Upper lobe of right lung (tissue), 1 donor: ENCODE measurements at regions not wholly inside any gene's neighbourhood (a gene's known extent, or its start where the extent isn't known, plus 50 kb on each side); places are given as distances from the start of the nearest gene placed in this dataset.

Source experiments
- ATAC-seq: fragments of 200-7000 bp; cut with Tn5 transposase; one replicate; pipeline ENCODE4 v1.9.1; 2020; ENCODE audit warnings: mild to moderate bottlenecking, moderate library complexity
- DNase-seq: peaks from one replicate; pipeline ENCODE4 v3.0.0-alpha.2; 2020
- H3K27ac ChIP-seq: fragments of 200-600 bp; one replicate; pipeline ENCODE4 v1.8.0; 2022
- H3K27me3 ChIP-seq: fragments of 200-600 bp; one replicate; pipeline ENCODE4 v1.8.0; 2022; ENCODE audit warnings: mild to moderate bottlenecking
- H3K36me3 ChIP-seq: fragments of 200-600 bp; one replicate; pipeline ENCODE4 v1.8.0; 2022
- H3K4me1 ChIP-seq: fragments of 200-600 bp; one replicate; pipeline ENCODE4 v1.8.0; 2022
- H3K4me3 ChIP-seq: fragments of 200-600 bp; one replicate; pipeline ENCODE4 v1.8.0; 2022; ENCODE audit warnings: mild to moderate bottlenecking
- H3K9me3 ChIP-seq: fragments of 200-600 bp; one replicate; pipeline ENCODE4 v1.8.0; 2022
- CTCF ChIP-seq: fragments of 200-600 bp; IDR thresholded peaks from one replicate; pipeline ENCODE4 v1.8.0; 2022; ENCODE audit warnings: antibody characterized with exemption
- intact Hi-C: fragments of 100-400 bp; cut with DNase I; formaldehyde crosslinking; loops from one replicate; pipeline ENCODE4 v1.11.0; 2022
- donor health status: DM: no; HTN: yes; CAD: no; lungs with severe emphysema.

DNA sequence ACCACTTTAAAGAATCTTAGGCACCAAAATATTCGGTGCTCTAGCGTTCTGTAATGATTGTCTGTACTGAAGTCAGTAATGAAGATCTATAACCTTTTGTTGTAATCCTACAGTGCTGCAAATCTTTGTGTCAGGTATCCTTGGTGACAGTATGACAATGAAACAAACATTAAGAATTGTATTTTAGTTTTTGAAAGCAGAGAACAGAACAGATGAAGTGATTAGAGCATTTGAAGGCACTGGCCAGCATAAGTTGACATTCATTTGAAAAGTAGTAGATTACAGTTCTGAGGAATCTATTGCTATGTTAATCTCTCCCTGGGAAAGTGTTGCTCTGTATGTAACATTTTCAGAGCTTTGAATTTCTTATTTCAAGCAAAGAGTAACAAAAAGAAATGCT is 451.2 kb downstream of the NUP35 start:
- no peak for TF ChIP-seq CTCF
- ATAC-seq (no peak), DNase-seq (no peak)
- no peak overlapping the region for H3K27ac ChIP-seq
- H3K9me3 ChIP-seq: no peaks in the 10 kb centered on the region
- intact Hi-C loops: no loop called here
- H3K27me3 ChIP-seq: no peaks in the 10 kb centered on the region
- H3K4me3 ChIP-seq: no peak overlapping the region
- H3K36me3 ChIP-seq: no peaks in the 10 kb centered on the region
- no peaks in the 10 kb centered on the region for H3K4me1 ChIP-seq

DNA sequence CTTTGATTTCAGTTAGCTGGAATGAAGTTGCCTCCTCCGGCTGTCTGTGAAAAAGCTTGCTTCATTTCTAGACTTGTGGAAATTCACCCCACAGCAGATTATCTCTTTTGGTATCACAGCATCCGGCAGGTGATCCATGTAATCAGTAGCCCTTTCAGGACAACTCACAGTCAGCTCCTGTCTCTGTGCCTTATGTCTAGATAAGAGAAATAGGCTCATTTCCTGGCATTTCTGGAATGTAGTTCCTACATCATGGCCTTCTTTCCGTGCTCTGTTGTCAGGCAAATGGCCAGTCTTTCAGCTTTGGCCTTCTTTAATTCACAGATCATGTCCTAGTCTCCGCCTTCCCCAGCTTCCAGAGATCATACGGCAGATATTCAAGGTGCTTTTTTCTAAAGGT is 455.4 kb downstream of the NUP35 start:
- no peaks in the 10 kb centered on the region for H3K27me3 ChIP-seq
- intact Hi-C loops: no loop called here
- DNase-seq (no peak), ATAC-seq (no peak)
- H3K36me3 ChIP-seq: no peaks in the 10 kb centered on the region
- H3K4me3 ChIP-seq: no peak overlapping the region
- no peaks in the 10 kb centered on the region for H3K9me3 ChIP-seq
- no peak overlapping the region for H3K27ac ChIP-seq
- no peak for TF ChIP-seq CTCF
- no peaks in the 10 kb centered on the region for H3K4me1 ChIP-seq

GRCh38 chr2:183592271-183592670 is 468.0 kb downstream of the NUP35 start:
- DNase-seq: no peak
- no peak for TF ChIP-seq CTCF
- H3K27me3 ChIP-seq: no peaks in the 10 kb centered on the region
- H3K27ac ChIP-seq: no peak overlapping the region
- no peak for ATAC-seq
- H3K4me3 ChIP-seq: no peak overlapping the region
- H3K9me3 ChIP-seq: no peaks in the 10 kb centered on the region
- no peaks in the 10 kb centered on the region for H3K36me3 ChIP-seq
- intact Hi-C loops: no loop called here
- no peaks in the 10 kb centered on the region for H3K4me1 ChIP-seq

- intact Hi-C loops: no loop called here
- Histone ChIP-seq H3K27me3 (no peaks in the 10 kb centered on the region), H3K4me1 (no peaks in the 10 kb centered on the region), H3K4me3 (no peak overlapping the region), H3K27ac (no peak overlapping the region), H3K9me3 (no peaks in the 10 kb centered on the region), H3K36me3 (no peaks in the 10 kb centered on the region)
- ATAC-seq: no peak
- TF ChIP-seq CTCF: no peak
- no peak for DNase-seq
These were observed 469.9 kb downstream of the NUP35 start for GRCh38 chr2:183594150-183594549.

DNA sequence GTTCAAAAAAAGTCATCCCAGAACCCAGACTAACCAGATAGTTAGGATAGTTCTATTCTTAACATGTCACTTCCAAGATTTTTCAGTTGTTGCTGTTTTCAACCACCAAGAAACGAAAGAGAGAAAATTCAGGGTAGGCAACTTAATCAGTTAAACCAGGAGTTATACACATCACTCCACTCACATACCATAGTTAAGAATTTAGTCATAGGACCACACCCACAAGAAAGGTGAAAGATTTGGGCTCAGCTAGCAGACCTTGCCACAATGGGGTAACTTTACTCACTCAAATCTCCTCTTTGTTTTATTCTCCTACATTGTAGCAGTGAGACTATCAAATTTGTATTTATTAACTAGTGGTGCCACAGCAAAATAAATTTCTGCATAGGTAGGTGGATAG is 473.6 kb downstream of the NUP35 start:
- no peak for DNase-seq
- intact Hi-C loops: no loop called here
- ATAC-seq: no peak
- no peaks in the 10 kb centered on the region for H3K27me3 ChIP-seq
- H3K9me3 ChIP-seq: no peaks in the 10 kb centered on the region
- H3K4me3 ChIP-seq: no peak overlapping the region
- H3K4me1 ChIP-seq: no peaks in the 10 kb centered on the region
- no peaks in the 10 kb centered on the region for H3K36me3 ChIP-seq
- no peak overlapping the region for H3K27ac ChIP-seq
- TF ChIP-seq CTCF: no peak

- ATAC-seq (no peak), DNase-seq (no peak)
- Histone ChIP-seq H3K9me3 (no peaks in the 10 kb centered on the region), H3K4me3 (no peak overlapping the region), H3K27me3 (no peaks in the 10 kb centered on the region), H3K36me3 (no peaks in the 10 kb centered on the region), H3K4me1 (no peaks in the 10 kb centered on the region), H3K27ac (no peak overlapping the region)
- intact Hi-C loops: no loop called here
- no peak for TF ChIP-seq CTCF
These were observed 479.8 kb downstream of the NUP35 start for GRCh38 chr2:183604065-183604464.
